HuH-7.5 (cell line): ENCODE measurements at regions not wholly inside any gene's neighbourhood (a gene's known extent, or its start where the extent isn't known, plus 50 kb on each side); places are given as distances from the start of the nearest gene placed in this dataset.

Experiments
- DNase-seq: peaks from one replicate; pipeline ENCODE4 v3.0.0; 2011; ENCODE audit warnings: low spot score

- DNase-seq = no peak
These were observed 299.0 kb downstream of the TRIB2 start for GRCh38 chr2:13015532-13016320.

DNA sequence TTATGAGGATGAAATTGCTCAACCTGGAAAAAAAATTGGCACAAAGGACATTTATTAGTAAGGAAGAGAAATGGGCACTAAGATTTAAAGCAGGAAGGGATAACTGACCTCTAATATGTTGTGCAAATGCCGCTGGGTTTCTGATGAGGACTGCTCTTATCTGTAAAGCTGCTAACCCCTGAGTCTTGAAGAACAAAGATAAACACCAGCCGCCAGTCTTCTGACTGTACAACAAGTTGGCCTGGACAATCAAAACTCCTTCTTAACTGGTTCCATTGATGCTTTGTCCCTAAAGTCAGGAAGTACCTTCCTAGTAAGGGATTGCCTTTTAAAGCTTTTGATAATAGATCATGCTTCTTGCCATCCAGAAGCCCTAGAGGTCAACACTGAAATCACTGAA, 301.8 kb downstream of the TRIB2 start:
- DNase-seq = no peak

- DNase-seq = no peak
These were observed 303.0 kb downstream of the TRIB2 start for GRCh38 chr2:13019781-13020180.

DNA sequence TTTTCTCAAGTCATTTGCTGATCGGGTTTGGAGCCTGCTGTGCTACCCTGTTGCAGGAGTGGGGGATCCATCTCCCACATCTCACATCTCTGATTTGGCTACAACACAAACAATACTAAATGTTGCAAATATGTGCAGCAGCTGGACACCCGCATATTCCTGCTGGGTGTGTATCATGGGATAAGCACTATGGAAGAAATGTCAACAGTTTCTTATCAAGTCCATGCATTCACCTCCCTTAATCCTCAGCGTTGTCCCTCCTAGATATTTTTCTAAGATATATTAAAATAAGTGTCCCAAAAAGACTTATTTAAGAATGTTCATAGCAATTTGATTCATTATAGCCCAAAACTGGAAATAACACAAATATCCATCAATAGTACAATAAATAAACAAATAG, 303.7 kb downstream of the TRIB2 start:
- DNase-seq = no peak

- no peak for DNase-seq
These were observed 304.8 kb downstream of the TRIB2 start for GRCh38 chr2:13021470-13021957.

- no peak for DNase-seq
These were observed 313.9 kb downstream of the TRIB2 start for GRCh38 chr2:13030606-13031005.

DNA sequence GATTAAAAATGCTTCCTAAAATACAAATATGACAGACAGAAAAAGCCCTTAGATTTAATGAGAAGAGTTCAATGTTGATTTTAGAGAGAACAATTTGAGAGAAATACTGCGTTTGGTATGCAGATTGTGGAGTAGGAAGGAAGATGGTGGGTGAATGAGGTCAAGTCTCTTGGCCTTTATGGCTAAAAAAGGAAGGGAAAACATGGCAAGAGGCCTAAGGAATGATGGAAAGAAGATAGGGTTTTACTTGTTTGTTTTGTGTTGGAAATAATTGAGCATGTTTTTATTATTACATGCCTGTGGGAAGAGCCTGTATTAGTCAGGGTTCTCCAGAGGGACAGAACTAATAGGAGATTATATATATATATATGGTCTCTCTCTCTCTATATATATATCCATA, 318.1 kb downstream of the TRIB2 start:
- no peak for DNase-seq

DNA sequence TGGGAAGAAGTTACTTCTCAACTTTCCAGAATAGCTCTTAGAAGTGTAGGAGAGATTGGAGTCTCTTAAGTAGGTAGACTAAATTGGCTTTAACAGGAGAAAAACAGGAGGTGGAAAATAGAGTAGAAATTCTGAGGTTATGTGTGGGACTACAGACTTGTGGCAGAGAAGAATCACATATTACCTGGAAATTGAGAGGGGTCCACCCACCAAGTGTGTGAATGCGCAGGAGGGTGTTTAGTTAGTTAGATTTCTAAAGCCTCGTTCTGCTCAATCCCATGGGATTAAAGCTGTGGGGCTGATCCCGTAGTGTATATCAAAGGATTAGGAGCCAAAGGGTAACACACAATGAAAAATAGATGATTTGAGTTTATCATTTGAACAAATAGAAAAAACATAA, 319.1 kb downstream of the TRIB2 start:
- no peak for DNase-seq

DNA sequence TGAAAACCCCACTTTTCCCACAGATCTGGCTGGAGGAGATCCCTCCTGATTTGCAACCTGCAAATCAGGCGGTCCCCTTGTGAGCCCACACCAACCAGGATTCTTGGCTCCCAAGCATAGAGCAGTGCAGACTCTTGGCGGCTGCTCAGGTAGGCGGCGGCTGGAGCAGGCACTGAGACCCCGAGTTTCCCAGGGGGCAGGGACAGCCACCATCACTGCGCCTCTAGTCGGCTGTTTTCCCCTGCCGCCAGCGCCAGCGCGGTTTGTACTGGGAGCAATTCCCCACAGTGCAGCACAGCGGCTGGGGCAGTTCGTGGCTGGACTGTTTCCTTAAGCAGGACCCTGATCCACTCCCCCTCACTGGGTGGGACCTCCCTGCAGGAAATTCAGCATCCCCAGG, 323.3 kb downstream of the TRIB2 start:
- DNase-seq = no peak

- DNase-seq = no peak
These were observed 329.9 kb downstream of the TRIB2 start for GRCh38 chr2:13046557-13047165.

DNA sequence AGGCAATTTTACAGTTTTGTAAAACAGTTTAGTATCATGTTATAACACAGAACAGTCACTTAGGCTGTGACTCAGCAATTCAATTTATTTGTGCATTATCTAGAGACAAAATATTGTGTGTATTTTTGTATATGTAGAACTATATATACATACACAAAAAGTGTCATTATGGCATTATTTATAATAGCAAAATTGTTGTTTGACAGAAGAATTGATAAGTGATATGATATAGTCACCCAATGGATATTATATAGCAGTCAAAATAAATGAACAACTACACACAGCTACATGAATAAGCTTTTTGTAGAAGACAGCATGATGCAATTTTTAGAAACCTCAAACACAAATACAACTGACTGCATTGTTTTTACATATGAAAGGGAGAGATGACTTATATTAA, 334.0 kb downstream of the TRIB2 start:
- no peak for DNase-seq

DNA sequence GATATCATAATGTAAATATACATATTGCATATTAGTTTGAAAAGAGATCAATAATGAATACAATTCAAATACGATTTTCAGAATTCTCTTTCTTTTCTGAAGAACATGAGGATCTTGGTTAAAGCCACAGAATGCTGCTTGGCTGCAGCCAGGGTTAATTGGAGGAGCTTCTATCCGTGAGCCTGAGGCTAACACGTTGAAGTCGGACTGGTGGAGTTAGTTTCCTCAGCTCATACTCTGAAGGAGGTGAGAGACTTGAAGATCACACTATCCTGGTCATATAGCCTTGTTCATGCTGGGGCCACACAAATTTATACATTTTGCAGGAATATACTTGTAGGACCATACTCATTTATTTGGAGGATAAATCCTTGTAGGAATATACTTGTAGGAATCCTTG, 335.8 kb downstream of the TRIB2 start:
- no peak for DNase-seq

DNA sequence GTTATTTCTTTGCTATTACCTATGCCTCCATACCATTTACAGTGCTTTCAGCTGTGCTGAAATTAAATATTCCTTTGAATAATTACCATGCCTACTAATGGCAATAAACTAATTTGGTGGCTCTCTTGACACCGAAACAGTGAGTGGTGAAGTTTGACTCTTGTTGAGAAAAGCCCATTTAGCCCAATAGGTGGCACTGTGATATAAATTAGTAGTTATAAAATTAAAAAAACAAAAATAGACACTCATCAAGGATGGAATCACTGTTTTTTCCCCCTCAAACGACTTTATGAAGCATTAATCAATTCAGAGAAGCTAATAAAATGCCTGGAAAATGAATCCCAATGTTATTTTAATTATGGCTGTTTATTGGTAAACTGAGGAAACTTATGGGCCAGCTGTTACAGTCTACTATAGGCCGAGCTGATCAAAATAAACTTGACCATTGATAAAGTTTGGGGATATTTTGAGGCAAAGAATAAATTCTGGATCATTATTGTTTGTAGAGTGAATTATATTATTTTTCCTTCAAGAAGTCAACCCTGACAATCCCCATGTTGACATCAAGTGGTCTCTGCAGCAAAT, 339.6 kb downstream of the TRIB2 start:
- DNase-seq = no peak

GRCh38 chr2:13057671-13058070, 340.9 kb downstream of the TRIB2 start:
- DNase-seq = no peak

DNA sequence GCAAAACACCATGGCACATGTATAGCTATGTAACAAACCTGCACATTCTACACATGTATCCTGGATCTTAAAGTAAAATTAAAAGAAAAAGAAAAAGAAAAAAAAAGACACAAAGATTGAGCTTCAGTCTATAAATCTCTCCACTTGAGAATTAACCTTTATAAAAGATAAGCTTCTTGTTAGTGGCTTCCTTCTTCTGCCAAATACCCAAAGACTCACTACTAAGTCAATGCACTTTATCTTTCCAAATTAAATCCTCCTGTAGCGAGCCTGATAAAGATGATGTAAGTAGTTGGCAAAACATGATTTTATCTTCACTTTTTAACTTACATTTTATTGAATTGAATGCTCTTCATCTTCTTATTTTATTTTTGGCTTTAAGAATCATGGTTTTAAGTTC, 349.9 kb downstream of the TRIB2 start:
- no peak for DNase-seq

DNA sequence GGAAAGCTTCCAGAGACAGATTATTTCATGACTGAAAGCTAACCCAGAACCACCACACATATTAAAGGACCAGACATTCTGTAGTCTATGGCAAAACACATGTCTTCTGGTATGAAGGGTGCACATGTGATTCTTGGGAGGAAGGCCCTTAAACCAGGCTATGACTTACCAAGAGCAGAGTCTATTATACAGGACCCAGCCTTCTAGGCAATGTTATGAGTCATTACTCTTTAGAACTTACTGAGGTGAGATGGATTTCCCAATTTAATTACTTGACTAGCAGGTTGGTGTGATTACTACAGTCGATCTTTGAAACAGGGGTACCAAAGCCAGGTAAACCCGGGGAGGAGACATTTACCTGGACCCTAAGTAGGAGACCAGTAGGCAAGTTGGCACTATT, 350.8 kb downstream of the TRIB2 start:
- DNase-seq = no peak

DNA sequence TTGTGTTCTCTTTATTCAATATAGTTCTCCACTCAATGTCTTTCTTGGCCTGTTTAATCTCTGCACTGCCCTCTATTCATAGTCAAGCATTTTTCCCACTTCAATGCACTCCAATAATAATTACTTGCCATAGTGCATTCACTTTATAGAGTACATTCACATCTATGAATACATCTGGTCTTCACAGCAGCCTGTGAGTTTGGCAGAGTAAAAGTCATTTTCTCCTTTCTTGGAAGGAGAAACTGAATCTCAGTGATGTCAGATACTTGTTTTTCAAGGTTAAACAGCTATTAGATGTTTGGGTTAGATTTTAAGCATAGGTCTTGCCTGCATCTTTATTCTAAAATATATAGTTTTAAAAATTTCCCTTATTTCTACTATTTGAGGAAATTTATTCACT, 373.2 kb downstream of the TRIB2 start:
- DNase-seq = no peak

- no peak for DNase-seq
These were observed 374.7 kb downstream of the TRIB2 start for GRCh38 chr2:13091455-13091854.

DNA sequence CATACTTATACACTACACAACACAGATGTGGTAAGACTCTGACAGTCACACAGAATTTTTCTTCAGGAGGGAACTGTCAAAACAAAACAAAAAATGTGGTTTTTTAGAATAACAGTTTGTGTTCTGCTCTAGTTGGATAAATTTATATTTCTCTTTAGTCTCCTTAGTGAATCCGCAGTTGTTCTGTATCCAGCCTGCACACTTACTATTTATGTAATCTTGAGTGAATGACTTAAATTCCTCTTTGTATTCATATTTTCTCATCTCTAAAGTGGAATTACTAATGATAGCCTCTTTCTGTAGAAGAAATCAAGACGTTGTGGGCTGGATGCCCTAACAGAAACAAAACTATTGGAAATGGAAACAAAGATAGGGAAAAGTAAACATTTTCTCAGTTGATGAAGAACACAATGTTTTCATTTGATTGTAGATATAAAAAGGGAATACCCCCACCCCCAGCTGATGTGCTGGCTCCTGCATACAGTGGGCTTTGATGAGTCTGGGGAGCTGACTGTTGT, 375.2 kb downstream of the TRIB2 start:
- no peak for DNase-seq

DNA sequence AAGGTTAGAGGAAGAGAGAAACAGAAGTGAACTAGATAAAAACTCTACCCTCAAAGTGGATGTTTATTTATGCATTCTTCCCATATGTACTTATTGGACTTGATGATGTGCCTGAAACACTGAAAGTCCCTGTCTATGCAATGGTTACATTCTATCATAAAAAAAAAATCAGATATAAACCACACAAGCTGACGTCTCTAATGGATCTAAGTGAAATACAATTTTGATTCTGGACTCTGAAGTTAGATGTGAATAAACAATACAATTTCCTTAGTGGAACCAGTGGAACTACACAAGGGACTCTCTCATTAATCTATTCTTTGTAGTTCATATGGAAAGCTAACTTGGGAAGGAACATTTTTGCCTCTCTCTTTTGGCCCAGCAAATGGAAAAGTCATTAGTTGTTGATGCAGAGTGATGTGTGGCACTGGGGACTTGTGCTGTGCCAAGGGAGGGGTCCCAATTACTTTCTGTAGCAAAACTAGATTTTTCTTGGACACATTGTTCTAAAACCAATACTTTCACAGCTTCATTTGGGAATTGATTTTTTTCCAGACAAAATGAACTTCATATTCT, 376.8 kb downstream of the TRIB2 start:
- DNase-seq = no peak

DNA sequence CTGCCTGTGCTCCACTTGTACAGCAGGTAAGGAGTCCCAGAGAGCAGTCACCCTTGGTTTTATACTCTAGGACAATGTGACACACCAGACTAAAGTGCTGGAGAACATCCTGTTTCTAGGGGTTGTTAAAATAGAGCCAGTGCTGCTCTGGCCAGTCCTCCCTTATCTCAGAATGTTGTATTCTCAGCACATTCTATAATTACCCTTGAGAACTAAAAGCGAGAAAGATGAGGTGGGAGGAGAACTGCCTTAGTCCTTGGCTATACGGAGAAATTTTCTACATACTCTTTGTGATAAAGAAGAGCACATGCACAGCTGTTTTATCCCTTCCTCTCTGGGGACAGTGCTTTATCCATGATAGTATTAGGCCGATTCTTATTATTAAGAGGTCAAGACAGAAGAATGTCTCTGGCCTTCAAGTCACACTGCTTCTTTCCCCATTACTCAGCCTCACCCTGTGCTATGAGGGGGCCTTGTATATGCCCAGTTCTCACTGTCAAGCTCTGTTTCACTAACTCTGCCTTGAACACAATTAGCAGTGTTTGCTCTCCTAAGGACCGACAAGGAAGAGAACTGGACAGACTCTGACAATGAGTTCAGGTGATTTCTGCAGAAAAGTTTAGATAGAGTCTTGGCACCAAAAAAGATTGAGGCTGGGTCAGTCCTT, 385.8 kb downstream of the TRIB2 start:
- no peak for DNase-seq

DNA sequence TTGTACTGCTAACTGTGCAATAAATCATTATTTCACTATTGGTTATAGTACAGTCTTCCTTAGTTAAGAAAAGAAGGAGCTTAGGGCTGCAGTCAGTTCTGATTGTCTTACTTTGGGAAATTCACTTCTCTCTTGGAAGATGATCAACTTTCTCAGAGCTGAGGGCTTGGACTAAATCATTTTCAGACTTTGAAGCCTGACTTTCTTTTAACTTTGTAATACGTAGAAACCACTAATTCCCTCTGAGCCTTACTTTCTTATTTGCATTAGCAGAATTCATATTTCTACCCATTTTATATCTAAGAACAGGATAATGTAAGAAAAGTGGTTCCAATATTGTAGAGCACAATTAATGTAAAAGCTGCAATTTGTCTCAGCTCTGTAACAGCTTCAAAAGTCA, 386.4 kb downstream of the TRIB2 start:
- no peak for DNase-seq
